H9 (cell line): ENCODE measurements at regions not wholly inside any gene's neighbourhood (a gene's known extent, or its start where the extent isn't known, plus 50 kb on each side); places are given as distances from the start of the nearest gene placed in this dataset.

Experiments
- DNase-seq: peaks from one replicate; pipeline ENCODE4 v3.0.0-alpha.2; 2017
- H2AFZ ChIP-seq: one replicate; pipeline ENCODE4 v1.6.1; 2013; ENCODE audit warnings: mild to moderate bottlenecking, low read length, control low read depth, moderate library complexity
- H2AK5ac ChIP-seq: 2 replicates; pipeline ENCODE4 v1.6.1; 2013; ENCODE audit warnings: low read length, control low read depth, mixed read lengths; ENCODE audit not compliant: insufficient read length
- H2BK120ac ChIP-seq: one replicate; pipeline ENCODE4 v1.6.1; 2013; ENCODE audit warnings: low read depth, mild to moderate bottlenecking, low read length, control low read depth, inconsistent platforms; ENCODE audit not compliant: poor library complexity, severe bottlenecking
- H2BK12ac ChIP-seq: 2 replicates; pipeline ENCODE4 v1.6.1; 2013; ENCODE audit warnings: low read length, control low read depth, mixed read lengths, low read depth; ENCODE audit not compliant: insufficient read length
- H2BK15ac ChIP-seq: 2 replicates; pipeline ENCODE4 v1.6.1; 2013; ENCODE audit warnings: low read depth, low read length, control low read depth
- H2BK20ac ChIP-seq: one replicate; pipeline ENCODE4 v1.6.1; 2013; ENCODE audit warnings: low read depth, mild to moderate bottlenecking, low read length, control low read depth, inconsistent platforms; ENCODE audit not compliant: poor library complexity, severe bottlenecking
- H2BK5ac ChIP-seq: 2 replicates; pipeline ENCODE4 v1.6.1; 2013; ENCODE audit warnings: low read length, control low read depth, mixed read lengths; ENCODE audit not compliant: insufficient read length
- H3K14ac ChIP-seq: 2 replicates; pipeline ENCODE4 v1.6.1; 2013; ENCODE audit warnings: low read length, control low read depth; ENCODE audit not compliant: insufficient read depth
- H3K18ac ChIP-seq: 2 replicates; pipeline ENCODE4 v1.6.1; 2013; ENCODE audit warnings: low read depth, mild to moderate bottlenecking, mixed read lengths, low read length, control low read depth; ENCODE audit not compliant: insufficient read length
- H3K23ac ChIP-seq: 2 replicates; pipeline ENCODE4 v1.6.1; 2013; ENCODE audit warnings: low read length, control low read depth, mixed read lengths, low read depth; ENCODE audit not compliant: insufficient read length
- H3K23me2 ChIP-seq: 2 replicates; pipeline ENCODE4 v1.6.1; 2013; ENCODE audit warnings: low read depth, mild to moderate bottlenecking, mixed read lengths, low read length, control low read depth; ENCODE audit not compliant: insufficient read length, poor library complexity, severe bottlenecking
- H3K27ac ChIP-seq: 2 replicates; pipeline ENCODE4 v1.5.1; 2013; ENCODE audit warnings: low read length, control low read depth, mixed read lengths, low read depth; ENCODE audit not compliant: insufficient read length
- H3K27me3 ChIP-seq: 2 replicates; pipeline ENCODE4 v1.6.1; 2013; ENCODE audit warnings: low read length, control low read depth, inconsistent platforms; ENCODE audit not compliant: insufficient read depth
- H3K4ac ChIP-seq: 2 replicates; pipeline ENCODE4 v1.6.1; 2013; ENCODE audit warnings: low read depth, mild to moderate bottlenecking, control low read depth, inconsistent platforms, low read length, moderate library complexity
- H3K4me1 ChIP-seq: 2 replicates; pipeline ENCODE4 v1.6.1; 2013; ENCODE audit warnings: low read length, control low read depth, inconsistent platforms; ENCODE audit not compliant: insufficient read depth
- H3K4me2 ChIP-seq: 2 replicates; pipeline ENCODE4 v1.6.1; 2013; ENCODE audit warnings: low read length, control low read depth, mixed read lengths; ENCODE audit not compliant: insufficient read length, insufficient read depth
- H3K56ac ChIP-seq: 2 replicates; pipeline ENCODE4 v1.6.1; 2013; ENCODE audit warnings: low read depth, mild to moderate bottlenecking, mixed read lengths, low read length, control low read depth; ENCODE audit not compliant: insufficient read length
- H3K79me1 ChIP-seq: 2 replicates; pipeline ENCODE4 v1.6.1; 2013; ENCODE audit warnings: low read depth, mild to moderate bottlenecking, moderate library complexity, low read length, control low read depth, inconsistent platforms; ENCODE audit not compliant: insufficient read depth, poor library complexity, severe bottlenecking
- H3K79me2 ChIP-seq: 2 replicates; pipeline ENCODE4 v1.6.1; 2013; ENCODE audit warnings: low read length, control low read depth, inconsistent platforms; ENCODE audit not compliant: insufficient read depth
- H3K9ac ChIP-seq: 2 replicates; pipeline ENCODE4 v1.6.1; 2013; ENCODE audit warnings: low read length, control low read depth, mixed read lengths; ENCODE audit not compliant: insufficient read length; ENCODE audit errors: extremely low read depth
- H3K9me3 ChIP-seq: one replicate; pipeline ENCODE4 v1.6.1; 2013; ENCODE audit warnings: low read depth, low read length, inconsistent platforms; ENCODE audit not compliant: control insufficient read depth
- H3T11ph ChIP-seq: one replicate; pipeline ENCODE4 v1.6.1; 2013; ENCODE audit warnings: mild to moderate bottlenecking, low read length, control low read depth, inconsistent platforms
- H4K20me1 ChIP-seq: one replicate; pipeline ENCODE4 v1.6.1; 2013; ENCODE audit not compliant: control insufficient read depth, insufficient read length, insufficient read depth
- H4K5ac ChIP-seq: 2 replicates; pipeline ENCODE4 v1.6.1; 2013; ENCODE audit warnings: low read depth, mild to moderate bottlenecking, mixed read lengths, low read length, control low read depth; ENCODE audit not compliant: insufficient read length
- H4K8ac ChIP-seq: replicated peaks from 2 replicates; pipeline ENCODE4 v1.6.1; 2013; ENCODE audit warnings: low read length, control low read depth, mixed read lengths, low read depth; ENCODE audit not compliant: insufficient read length
- H4K91ac ChIP-seq: 2 replicates; pipeline ENCODE4 v1.6.1; 2013; ENCODE audit warnings: low read depth, mild to moderate bottlenecking, moderate library complexity, mixed read lengths, low read length, control low read depth; ENCODE audit not compliant: insufficient read length
- H3K27ac Mint-ChIP-seq, 3 experiments: 2 replicates in 2 of 3; 3 replicates in 1 of 3; pipeline ENCODE4 v1.8.0; 2020 to 2021; ENCODE audit warnings: mixed read lengths in 3 of 3, mild to moderate bottlenecking in 1 of 3, moderate library complexity in 1 of 3
- H3K27me3 Mint-ChIP-seq: 2 replicates; pipeline ENCODE4 v1.8.0; 2021; ENCODE audit warnings: low read depth, mild to moderate bottlenecking, moderate library complexity, mixed read lengths
- H3K36me3 Mint-ChIP-seq, 3 experiments: 2 replicates in 2 of 3; 3 replicates in 1 of 3; pipeline ENCODE4 v1.8.0; 2020 to 2021; ENCODE audit warnings: low read depth in 3 of 3, mixed read lengths in 3 of 3; ENCODE audit not compliant: insufficient read depth in 1 of 3
- H3K4me1 Mint-ChIP-seq, 2 experiments: 2 replicates each; pipeline ENCODE4 v1.8.0; 2020; ENCODE audit warnings: mixed read lengths in 2 of 2
- H3K4me3 Mint-ChIP-seq, 2 experiments: 2 replicates in 1 of 2; 3 replicates in 1 of 2; pipeline ENCODE4 v1.8.0; 2020 to 2021; ENCODE audit warnings: mild to moderate bottlenecking in 2 of 2, mixed read lengths in 2 of 2, moderate library complexity in 1 of 2
- H3K9me3 Mint-ChIP-seq, 2 experiments: 2 replicates in 1 of 2; 3 replicates in 1 of 2; pipeline ENCODE4 v1.8.0; 2020; ENCODE audit warnings: mild to moderate bottlenecking in 2 of 2, mixed read lengths in 2 of 2, moderate library complexity in 1 of 2
- WGBS: extraction: QIAGEN DNeasy Blood & Tissue Kit; methylation state at CpG from one replicate; pipeline ENCODE4 v1.1.7; 2013; ENCODE audit warnings: missing lambda C conversion rate, low lambda C conversion rate, mixed read lengths; ENCODE audit not compliant: insufficient read length; ENCODE audit errors: extremely low coverage; 5-methylcytosine and 5-hydroxymethylcytosine counted together
- TF ChIP-seq, protein P1 (sequence below): fragments of 200-600 bp; sonication (generic); conservative IDR thresholded peaks from 3 replicates; pipeline ENCODE4 v1.8.0; 2021; ENCODE audit warnings: antibody characterized with exemption, mild to moderate bottlenecking

- H3K27ac ChIP-seq: no peak overlapping the region
- no peaks in the 10 kb centered on the region for H3K27me3 ChIP-seq
- Mint-ChIP-seq H3K27ac (no peak overlapping the region), H3K4me3 (no peak overlapping the region), H3K9me3 (peaks cover 5 to 6% of the 10 kb centered on the region in 2 experiments; a peak in 4 of 5 replicates), H3K36me3 (peaks cover 0 to 6% (median 3%) of the 10 kb centered on the region in 3 experiments; a peak in 3 of 7 replicates), H3K4me1 (no peaks in the 10 kb centered on the region), H3K27me3 (peaks cover 19% of the 10 kb centered on the region)
- H4K5ac ChIP-seq: no peak overlapping the region
- TF ChIP-seq, protein P1, sequence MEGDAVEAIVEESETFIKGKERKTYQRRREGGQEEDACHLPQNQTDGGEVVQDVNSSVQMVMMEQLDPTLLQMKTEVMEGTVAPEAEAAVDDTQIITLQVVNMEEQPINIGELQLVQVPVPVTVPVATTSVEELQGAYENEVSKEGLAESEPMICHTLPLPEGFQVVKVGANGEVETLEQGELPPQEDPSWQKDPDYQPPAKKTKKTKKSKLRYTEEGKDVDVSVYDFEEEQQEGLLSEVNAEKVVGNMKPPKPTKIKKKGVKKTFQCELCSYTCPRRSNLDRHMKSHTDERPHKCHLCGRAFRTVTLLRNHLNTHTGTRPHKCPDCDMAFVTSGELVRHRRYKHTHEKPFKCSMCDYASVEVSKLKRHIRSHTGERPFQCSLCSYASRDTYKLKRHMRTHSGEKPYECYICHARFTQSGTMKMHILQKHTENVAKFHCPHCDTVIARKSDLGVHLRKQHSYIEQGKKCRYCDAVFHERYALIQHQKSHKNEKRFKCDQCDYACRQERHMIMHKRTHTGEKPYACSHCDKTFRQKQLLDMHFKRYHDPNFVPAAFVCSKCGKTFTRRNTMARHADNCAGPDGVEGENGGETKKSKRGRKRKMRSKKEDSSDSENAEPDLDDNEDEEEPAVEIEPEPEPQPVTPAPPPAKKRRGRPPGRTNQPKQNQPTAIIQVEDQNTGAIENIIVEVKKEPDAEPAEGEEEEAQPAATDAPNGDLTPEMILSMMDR: no peak
- no peak overlapping the region for H3K4me2 ChIP-seq
- H2BK5ac ChIP-seq: no peak overlapping the region
- H3K23ac ChIP-seq: no peak overlapping the region
- H3K4ac ChIP-seq: no peak overlapping the region
- no peaks in the 10 kb centered on the region for H3K9me3 ChIP-seq
- H2BK15ac ChIP-seq: no peak overlapping the region
- no peak overlapping the region for H3K14ac ChIP-seq
- no peaks in the 10 kb centered on the region for H4K20me1 ChIP-seq
- H2BK20ac ChIP-seq: no peak overlapping the region
- no peaks in the 10 kb centered on the region for H3K79me1 ChIP-seq
- no CpG with 5 or more reads among the region's 3 CpGs for WGBS
- no peak overlapping the region for H2BK120ac ChIP-seq
- no peak overlapping the region for H3T11ph ChIP-seq
- no peak overlapping the region for H3K18ac ChIP-seq
- no peak for DNase-seq
- H3K79me2 ChIP-seq: no peaks in the 10 kb centered on the region
- no peak overlapping the region for H3K56ac ChIP-seq
- no peak overlapping the region for H4K8ac ChIP-seq
- no peak overlapping the region for H4K91ac ChIP-seq
- H3K4me1 ChIP-seq: no peaks in the 10 kb centered on the region
- H3K23me2 ChIP-seq: no peaks in the 10 kb centered on the region
- no peak overlapping the region for H2AFZ ChIP-seq
- H2AK5ac ChIP-seq: no peak overlapping the region
- H2BK12ac ChIP-seq: no peak overlapping the region
- H3K9ac ChIP-seq: no peak overlapping the region
Measured at GRCh38 chr13:39268398-39268797, 230.1 kb downstream of the NHLRC3 start.
